Effector CD4-positive, alpha-beta T cell (primary cell): ENCODE measurements at regions not wholly inside any gene's neighbourhood (a gene's known extent, or its start where the extent isn't known, plus 50 kb on each side); places are given as distances from the start of the nearest gene placed in this dataset.
"Not testable (repeated sequence)": the region's sequence is repeated elsewhere in the genome, so short reads cannot be mapped to it uniquely, and the experiment has no call there.

Source experiments
- DNase-seq: peaks from one replicate; pipeline ENCODE4 v3.0.0-alpha.2; 2020

- DNase-seq: no peak
Measured at GRCh38 chr5:51172903-51173626, 210.2 kb upstream of the ISL1 start.

GRCh38 chr5:51181208-51181894, 201.9 kb upstream of the ISL1 start:
- no peak for DNase-seq

GRCh38 chr5:51185850-51186329, 197.4 kb upstream of the ISL1 start:
- no peak for DNase-seq

- no peak for DNase-seq
Measured at GRCh38 chr5:51188001-51188591, 195.2 kb upstream of the ISL1 start.

- no peak for DNase-seq
Measured at GRCh38 chr5:51194671-51195070, 188.6 kb upstream of the ISL1 start.

GRCh38 chr5:51201024-51201423, 182.2 kb upstream of the ISL1 start:
- DNase-seq: no peak

- DNase-seq: no peak
Measured at GRCh38 chr5:51201708-51202107, 181.5 kb upstream of the ISL1 start.

- no peak for DNase-seq
Measured at GRCh38 chr5:51202161-51202560, 181.1 kb upstream of the ISL1 start.

GRCh38 chr5:51203598-51203997, 179.7 kb upstream of the ISL1 start:
- no peak for DNase-seq

- no peak for DNase-seq
Measured at GRCh38 chr5:51208296-51208695, 175.0 kb upstream of the ISL1 start.

GRCh38 chr5:51214746-51215145, 168.5 kb upstream of the ISL1 start:
- DNase-seq: no peak

- no peak for DNase-seq
Measured at GRCh38 chr5:51225789-51226742, 157.2 kb upstream of the ISL1 start.

- no peak for DNase-seq
Measured at GRCh38 chr5:51227963-51228470, 155.2 kb upstream of the ISL1 start.

- no peak for DNase-seq
Measured at GRCh38 chr5:51230336-51230735, 152.9 kb upstream of the ISL1 start.

GRCh38 chr5:51242456-51242855, 140.8 kb upstream of the ISL1 start:
- no peak for DNase-seq

GRCh38 chr5:51250957-51251356, 132.3 kb upstream of the ISL1 start:
- not testable (repeated sequence) for DNase-seq

GRCh38 chr5:51271261-51271660, 112.0 kb upstream of the ISL1 start:
- no peak for DNase-seq

GRCh38 chr5:51273021-51273420, 110.2 kb upstream of the ISL1 start:
- no peak for DNase-seq

GRCh38 chr5:51273871-51274270, 109.4 kb upstream of the ISL1 start:
- no peak for DNase-seq

- no peak for DNase-seq
Measured at GRCh38 chr5:51275428-51275827, 107.8 kb upstream of the ISL1 start.

- no peak for DNase-seq
Measured at GRCh38 chr5:51276250-51276649, 107.0 kb upstream of the ISL1 start.

- DNase-seq: no peak
Measured at GRCh38 chr5:51278539-51278938, 104.7 kb upstream of the ISL1 start.
